GM18517 (cell line): ENCODE measurements at regions not wholly inside any gene's neighbourhood (a gene's known extent, or its start where the extent isn't known, plus 50 kb on each side); places are given as distances from the start of the nearest gene placed in this dataset.

ENCODE experiments used
- ATAC-seq: cut with Tn5 transposase; IDR thresholded peaks from one replicate; pipeline ENCODE4 v1.9.1; 2021; ENCODE audit warnings: mild to moderate bottlenecking, moderate library complexity; ENCODE audit not compliant: unreplicated experiment

DNA sequence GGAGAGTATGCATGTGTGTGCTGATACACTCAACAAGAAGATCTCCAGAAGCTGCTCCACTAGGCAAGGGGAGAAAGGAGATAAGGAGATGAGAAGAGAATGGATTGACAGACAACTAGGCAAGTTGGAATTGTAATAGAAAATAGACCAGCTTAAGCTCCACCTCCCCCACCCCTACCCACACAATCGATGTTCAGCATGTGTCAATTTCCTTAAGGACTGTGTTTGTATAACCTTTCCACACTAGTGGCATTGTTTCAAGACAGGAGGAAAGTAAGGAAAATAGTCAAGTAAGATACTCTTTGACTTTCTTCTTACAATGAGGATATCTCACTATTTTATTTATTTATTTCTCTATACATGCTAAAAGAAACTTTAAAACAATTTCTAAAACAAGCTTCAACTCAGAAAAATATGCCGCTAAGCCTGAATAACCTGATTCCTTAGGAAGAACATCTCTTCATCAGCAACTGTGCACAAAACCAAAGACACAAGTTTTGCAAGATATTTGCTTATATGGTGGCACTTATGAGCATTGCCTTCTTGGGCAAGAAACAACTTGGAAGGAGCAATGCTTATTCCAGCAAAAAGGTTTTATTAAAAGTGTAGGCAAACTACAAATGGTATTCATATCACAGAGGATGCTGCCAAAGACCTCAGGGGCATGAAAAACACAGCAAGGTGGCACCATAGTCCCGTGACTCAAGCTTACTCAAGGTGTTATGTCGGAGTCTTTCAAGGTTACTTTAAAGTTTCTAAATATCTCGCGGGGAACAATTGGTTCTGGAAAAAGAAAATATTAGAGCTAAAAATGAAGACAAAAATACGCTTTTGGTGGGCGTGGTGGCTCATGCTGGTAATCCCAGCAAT, 249.1 kb downstream of the COL12A1 start:
- ATAC-seq, result no peak

DNA sequence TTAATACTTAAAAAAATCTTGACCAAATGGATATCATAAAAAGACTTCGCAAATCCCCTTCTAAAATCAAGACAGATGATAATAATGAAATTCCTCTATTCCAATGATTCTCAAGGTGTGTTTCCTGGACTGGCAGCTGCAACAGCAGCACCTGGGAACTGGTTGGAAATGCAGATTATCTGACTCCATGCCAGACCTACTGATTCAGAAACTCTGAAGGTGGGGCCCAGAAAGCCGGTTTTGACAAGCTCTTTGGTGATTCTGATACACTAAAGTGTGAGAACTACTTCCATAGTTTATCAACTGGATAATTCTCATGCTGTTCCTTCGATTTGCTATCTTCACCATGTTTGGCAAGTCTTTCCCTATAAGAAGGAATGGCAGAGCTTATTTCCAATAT, 252.1 kb downstream of the COL12A1 start:
- no peak for ATAC-seq

DNA sequence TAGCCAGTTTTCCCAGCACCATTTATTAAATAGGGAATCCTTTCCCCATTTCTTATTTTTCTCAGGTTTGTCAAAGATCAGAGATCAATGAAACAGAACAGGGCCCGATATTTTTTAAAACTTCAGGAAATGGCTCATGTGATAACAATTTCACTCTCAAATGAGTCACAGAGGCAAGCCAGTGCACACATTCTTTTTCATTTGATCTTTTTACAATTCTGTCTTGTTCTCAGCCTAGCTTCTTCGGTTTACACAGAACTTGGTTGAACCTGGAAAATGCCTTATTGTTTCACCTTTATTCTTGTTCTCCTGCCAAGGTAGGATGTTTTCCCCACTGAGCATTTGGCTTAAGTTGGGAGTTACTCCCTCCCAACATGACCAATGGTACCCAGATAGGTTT, 258.9 kb downstream of the COL12A1 start:
- no peak for ATAC-seq

DNA sequence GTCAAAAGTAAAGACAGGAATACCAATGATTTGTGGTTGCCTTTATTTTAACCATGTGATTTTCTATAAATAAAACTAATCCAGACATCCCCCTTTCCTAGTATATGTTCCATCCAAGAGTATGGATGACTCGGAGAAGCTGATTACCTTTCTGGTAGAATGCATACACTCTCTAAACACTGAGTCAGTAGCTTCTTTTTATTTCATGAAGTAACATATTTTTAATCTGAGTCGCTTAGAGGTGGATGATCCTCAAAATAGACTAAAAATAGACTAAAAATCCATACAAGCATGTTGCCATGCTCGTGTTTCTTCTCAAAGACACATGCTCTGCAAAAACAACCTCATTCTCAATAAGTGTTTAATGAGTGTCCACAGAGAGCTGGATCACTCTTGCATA, 263.7 kb downstream of the COL12A1 start:
- no peak for ATAC-seq

DNA sequence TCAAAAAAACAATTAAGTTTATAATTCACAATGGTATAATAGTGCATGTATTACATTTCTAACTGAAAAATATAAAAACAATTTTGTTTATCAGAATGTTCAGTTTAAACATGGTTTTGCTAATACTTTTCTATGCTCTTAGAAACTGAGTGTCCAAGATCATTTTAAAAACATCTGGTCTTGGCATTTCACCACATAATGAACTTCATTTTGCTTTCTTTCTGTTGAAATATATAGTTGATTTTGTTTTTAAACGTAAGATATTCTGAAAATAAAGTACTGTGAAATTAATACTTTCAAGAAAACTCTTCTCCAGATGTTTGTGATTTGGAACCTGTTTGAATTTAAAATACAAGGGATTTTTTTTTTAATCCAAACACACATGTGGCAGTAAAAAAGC, 264.4 kb downstream of the COL12A1 start:
- ATAC-seq, result no peak

DNA sequence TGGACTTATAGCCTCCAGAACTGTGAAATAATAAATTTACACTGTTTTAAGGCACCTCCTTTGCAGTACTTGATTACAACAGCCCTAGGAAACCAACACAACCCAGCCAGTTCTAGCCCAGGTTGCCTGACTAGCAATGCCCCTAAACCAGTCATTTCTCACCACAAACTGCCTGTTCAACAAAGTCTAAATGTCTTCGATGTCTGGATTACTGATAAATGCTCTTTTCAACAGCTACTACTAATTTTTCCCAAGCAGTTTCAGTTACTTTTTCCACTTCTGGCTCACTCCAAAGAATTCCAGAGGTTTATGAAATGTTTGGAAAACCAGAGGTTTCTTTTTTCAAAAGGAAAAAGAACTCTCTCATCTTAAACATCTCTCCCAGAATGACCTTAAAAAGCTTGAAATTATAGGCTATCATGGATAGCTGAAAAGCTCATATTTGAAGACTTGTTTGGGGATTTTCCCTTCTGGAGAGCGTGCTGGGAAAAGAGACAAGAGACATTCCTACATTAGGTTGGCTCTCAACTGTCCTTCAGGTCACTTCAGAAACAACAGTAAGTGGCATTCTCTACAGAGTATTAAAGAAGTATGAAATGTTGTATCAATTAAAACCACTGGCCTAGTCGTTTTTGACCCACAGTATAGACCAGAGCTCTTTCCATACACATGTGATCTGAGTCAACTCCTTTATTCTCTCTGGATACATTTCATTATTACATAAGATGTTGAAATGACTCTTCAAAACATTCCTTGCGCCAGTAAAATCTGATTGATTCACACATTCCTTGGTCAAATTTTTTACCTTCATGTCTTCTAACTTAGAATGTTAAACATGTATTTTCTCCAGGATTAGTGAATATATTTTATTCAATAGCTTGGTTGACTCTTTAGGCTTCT, 265.9 kb downstream of the COL12A1 start:
- ATAC-seq, result no peak

DNA sequence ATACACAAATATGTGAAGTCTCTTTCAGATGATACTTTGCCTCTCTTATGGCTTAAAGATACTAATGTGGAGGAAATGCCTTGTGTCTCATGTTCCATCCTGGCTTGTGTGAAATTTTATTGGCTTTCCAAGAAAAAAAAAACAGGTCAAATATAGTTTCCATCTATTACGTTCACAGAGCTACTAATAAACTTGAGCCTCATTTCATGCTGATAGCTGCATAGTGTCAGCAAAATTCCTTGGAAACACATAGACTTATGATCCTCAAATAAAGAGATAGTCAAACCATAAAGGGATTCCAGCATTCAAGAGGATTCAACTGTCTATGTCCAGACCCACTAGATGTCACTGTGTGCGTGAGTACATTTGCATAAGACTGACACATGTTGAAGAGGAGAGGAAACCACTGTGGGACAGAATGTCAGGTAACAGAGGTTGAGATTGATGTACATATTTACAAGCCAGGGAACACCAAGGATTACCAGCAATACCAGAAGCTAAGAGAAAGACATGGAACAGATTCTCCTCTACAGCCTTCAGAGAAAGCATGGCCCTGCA, 266.6 kb downstream of the COL12A1 start:
- ATAC-seq, result no peak

DNA sequence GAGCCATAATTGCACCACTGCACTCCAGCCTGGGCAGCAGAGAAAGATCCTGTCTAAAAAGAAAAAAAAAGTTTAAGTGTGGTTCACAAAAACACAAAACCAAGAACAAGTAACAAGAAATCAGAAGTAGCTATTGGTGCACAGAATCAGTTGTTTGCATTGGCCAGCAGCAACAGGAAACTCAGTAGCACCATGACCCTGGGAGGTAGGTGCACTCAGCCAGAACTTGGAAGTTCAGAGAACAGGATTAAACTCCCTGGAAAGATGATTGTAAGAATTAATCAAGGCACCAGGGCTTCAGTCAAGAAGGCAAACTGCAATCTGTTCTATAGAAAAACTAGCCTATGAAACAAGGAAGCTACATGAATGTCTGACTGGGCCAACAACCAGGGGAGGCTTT, 267.9 kb downstream of the COL12A1 start:
- ATAC-seq, result no peak

DNA sequence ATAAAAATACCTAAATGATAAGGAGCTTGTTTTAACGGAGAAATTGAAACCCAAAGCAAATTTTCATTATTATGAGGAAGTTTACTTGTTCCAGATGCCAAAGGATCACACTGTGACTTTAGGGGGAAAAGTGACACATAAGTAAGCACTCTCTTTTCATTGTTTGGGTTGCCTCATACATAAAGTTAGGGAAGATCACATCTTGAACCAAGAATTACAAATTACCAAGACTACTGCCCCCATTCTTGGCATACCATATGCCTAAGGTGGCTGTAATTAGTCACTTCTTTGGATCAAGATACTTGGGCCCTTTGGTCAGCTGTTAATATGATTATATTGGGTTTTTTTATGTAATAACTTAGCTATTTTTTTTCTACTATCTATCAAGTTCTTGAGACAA, 269.0 kb downstream of the COL12A1 start:
- no peak for ATAC-seq

DNA sequence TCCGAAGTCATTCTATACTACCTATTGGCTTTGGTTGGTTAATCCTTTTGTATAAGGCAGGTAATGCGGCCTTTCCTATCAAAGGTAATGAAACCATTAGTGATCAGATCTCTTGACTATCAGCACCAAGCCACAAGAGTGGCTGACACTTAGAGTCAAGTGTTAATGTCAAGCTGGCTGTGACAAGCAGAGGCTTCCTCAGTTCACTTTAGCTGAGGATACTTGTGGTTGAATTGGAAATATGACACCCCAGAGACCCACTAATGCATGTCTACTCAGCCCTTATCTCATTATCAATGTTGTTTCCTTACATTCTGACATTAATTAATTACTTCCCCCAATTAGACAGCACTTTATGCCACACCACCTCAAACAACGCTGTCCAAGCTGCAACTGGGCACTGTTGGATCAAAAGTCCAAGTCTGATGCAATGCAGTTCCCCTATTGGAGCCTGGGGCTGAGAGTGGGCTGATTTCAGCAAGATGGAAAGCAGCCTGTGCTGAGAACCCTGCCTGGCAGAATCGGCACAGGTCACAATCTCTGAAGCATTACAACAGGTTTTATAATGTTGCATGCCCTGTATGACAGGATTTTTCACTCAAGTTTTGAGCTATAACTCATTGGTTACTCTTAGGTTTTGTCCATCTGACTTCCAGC, 273.5 kb downstream of the COL12A1 start:
- ATAC-seq, result no peak

DNA sequence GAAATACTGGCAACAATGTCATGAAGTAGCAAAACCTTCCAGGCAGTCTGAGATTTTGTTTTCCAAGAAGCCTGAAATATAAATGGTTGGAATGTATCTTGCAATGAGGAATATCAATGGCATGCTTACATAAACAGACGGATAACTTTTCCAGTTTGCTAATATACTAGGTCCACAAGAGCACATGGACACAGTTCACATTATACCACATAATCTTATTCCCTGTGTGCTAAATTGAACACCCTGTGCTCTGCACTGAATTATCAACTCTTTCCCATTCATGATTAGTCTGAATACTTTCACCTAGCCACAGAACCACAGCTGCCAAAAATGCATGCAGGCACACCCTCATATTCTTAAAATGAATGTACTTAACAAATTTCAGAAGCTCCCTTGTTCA, 274.3 kb downstream of the COL12A1 start:
- no peak for ATAC-seq

DNA sequence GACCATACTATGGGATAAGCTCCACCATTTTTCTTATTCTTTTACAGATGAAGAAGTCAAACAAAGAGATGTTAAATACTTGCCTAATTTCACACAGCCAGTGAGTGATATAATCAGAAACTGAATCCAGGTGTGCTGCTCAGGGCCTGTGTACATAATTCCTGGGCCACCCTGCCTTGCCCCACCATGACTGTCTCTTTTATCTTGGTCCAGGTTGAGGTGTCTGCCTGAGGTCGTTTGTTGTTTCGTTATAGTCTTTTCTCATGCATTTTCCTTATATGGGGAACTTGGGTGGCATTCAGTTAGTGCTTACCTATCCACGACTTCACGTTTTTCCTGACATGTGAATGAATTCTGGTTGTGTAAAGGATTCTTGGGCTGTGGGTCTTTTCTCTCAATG, 277.6 kb downstream of the COL12A1 start:
- no peak for ATAC-seq

DNA sequence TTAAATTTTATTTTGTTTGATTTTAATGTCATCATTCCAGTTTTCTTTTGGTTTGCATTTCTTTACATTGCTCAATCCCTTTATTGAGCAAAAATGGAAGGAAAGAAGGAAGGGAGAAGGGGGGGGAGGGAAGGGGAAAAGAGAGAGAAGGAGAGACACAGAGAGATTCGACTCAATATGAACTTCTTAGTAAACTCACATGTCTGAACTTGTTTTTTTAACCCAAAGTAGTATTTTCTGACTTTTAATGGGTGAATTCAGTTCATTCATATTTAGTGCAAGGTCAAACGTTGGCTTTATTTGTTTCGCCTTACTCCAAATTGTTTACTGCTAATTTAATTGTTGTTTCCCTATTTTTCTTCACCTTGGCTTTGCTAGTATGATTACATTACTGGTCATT, 278.6 kb downstream of the COL12A1 start:
- no peak for ATAC-seq

DNA sequence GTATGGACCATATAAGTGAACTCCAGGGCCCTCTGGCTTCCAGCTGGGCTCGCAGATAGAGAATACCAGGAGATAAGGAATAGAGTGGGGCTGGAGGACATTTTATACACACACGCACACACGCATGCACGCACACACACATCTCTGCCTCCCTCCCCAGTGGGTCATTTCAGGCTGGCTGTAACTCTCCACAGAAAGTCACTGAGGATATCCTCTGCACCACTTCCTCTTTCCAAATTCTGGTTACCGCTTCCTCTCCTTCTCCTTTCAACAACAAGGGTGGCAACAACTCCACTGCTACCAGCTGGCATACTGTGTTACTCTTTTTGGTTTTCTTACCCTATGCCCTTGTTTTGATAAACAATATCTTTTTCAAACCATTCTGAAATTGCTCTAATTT, 280.2 kb downstream of the COL12A1 start:
- ATAC-seq, result peak; percentile 91

DNA sequence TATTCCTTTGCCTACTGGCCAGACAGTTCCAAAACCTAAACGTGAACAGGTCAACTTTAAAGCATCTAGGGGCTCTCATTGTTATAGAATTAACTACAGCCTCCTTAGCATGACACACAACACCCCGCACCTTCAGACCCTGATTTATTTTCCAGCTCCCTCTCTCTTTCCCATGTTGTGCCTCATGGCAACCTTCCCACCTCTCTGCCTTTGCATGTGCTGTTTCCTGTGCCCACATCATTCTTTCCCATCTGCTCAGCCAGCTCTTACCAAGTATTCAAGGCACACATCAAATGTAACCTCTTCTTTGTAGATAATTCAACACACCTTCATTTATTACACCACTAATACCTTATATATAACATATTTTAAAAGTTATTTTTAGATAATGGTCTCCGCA, 291.0 kb downstream of the COL12A1 start:
- ATAC-seq, result no peak

DNA sequence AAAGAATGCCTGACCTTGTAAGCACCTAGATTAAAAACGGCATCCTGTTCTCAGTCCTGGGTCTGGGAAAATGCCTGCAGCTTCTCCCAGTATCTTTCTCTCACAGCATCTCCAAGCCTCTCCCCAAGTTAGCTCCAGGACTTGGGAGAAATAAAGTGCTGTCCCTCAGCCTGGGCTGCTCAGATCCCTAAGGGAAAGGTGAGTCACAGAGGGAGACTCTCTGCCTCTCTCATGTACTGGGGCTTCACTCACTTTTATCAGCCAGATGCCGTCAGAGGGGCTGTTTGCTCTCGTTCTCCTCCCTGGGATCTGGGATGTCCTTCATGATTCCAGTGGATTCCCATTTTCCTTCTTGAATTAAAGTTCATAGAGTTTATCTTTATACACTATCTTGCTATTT, 293.6 kb downstream of the COL12A1 start:
- no peak for ATAC-seq

DNA sequence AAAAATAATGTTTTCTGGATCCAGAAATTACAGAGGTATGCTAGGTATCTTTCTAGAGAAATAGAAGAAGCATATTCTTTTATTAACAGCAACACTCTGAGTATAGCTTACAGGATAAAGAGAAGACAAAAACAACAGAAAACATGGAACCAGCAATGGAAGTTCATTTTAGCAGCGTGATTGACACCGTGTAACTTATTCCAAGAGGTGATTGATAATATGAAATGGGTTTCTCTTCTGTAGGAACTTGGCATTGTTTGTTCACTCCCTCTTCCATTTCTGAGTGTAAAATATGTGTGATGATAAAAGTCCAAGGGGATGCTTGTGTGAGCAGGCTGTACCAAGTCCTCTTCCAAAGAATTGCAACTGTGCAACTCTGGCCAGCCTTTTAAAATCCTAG, 303.0 kb downstream of the COL12A1 start:
- no peak for ATAC-seq

DNA sequence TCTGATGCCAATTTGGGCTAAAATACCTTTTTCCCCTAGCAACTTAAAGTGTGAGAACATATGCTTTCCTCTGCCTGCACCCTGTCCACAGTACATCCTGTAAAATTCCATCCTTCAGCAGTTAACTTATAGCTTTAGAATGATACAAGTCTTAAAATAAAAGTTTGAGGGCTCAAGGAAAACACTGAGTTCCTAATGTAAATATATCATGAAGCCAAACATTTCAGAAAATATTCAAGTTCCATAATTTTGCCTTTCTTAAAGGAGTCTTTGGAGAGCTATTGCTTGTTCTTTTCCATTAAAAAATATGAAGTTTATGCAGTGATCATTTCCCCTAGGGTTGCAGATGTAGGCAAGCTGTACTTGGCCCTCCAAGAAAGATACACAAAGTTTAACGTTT, 303.8 kb downstream of the COL12A1 start:
- ATAC-seq, result no peak

DNA sequence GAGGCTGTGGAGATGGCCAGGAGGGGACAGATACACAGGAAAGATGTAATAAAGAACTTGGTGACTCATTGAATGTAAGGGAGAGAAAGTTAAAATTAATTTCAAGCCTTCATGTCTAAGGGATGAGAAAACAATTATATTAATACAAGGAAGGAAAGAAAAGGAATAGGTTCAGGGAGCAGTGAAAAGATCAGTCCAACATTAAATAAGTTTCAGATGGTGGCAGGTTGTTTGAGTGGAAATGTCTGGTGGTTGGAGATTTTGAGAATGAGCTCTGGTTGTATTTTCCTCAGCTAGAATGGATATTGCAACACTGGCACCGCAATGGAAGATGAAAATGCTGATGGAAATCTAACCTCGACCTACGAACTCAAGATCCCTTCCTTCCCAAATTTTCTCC, 304.3 kb downstream of the COL12A1 start:
- ATAC-seq, result no peak

DNA sequence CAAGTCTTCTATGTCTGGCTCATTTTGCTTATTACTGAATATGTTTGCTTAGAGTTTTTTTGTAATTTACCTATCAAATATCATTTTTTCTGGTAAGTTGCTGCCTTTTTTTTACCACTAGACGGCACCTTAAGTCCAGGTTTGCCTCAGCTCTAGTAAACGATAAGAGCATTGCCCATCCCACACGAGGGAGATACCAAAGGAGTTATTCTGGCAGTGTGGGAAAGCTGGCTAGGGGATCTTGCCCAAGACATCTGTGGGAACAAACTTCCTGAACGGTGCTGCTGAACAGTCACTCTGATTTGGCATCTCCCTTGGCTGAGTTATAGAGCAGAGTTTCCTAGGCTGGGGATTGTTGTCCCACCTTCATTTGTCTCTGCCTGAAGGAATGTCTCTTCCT, 306.4 kb downstream of the COL12A1 start:
- ATAC-seq, result no peak

DNA sequence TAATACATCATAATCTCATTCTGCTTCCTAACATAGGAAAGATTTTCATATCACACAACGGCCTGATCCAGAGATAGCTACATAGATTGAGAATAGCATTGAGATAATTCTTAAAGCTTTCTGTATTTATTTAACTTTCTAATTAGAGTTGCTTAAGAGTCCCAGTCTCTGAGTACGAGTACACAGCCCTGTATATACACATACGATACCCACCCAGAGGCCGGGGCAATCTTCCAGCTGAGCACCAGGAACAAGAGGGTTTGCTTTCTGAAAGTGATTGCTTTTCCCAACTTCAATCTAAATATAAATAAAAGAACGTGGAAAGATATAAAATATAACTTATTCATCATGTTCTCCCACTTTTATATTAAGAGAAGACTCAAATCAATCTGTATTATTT, 313.8 kb downstream of the COL12A1 start:
- no peak for ATAC-seq
